ENCODE measurements at regions not wholly inside any gene's neighbourhood (a gene's known extent, or its start where the extent isn't known, plus 50 kb on each side); places are given as distances from the start of the nearest gene placed in this dataset.

GRCh38 chr15:99873451-99873850 is 140.2 kb upstream of the LYSMD4 start:
- no peak overlapping the region for H3K4me3 ChIP-seq (ENCODE audit: low read depth, low read length)
- TF ChIP-seq CTCF (IDR thresholded peaks at IDR 0.05; ENCODE audit: borderline replicate concordance, insufficient read depth, low read depth, low read length), result no peak

- TF ChIP-seq CTCF (IDR thresholded peaks at IDR 0.05; ENCODE audit: borderline replicate concordance, insufficient read depth, low read depth, low read length), result no peak
- no peak overlapping the region for H3K4me3 ChIP-seq (ENCODE audit: low read depth, low read length)
Observed at GRCh38 chr15:99863550-99864198, 130.4 kb upstream of the LYSMD4 start.

- TF ChIP-seq CTCF (IDR thresholded peaks at IDR 0.05; ENCODE audit: borderline replicate concordance, insufficient read depth, low read depth, low read length), result no peak
- no peak overlapping the region for H3K4me3 ChIP-seq (ENCODE audit: low read depth, low read length)
Observed at GRCh38 chr15:99857836-99858235, 124.6 kb upstream of the LYSMD4 start.

GRCh38 chr15:99850517-99850916 is 117.3 kb upstream of the LYSMD4 start:
- no peak for TF ChIP-seq CTCF (IDR thresholded peaks at IDR 0.05; ENCODE audit: borderline replicate concordance, insufficient read depth, low read depth, low read length)
- no peak overlapping the region for H3K4me3 ChIP-seq (ENCODE audit: low read depth, low read length)

- H3K4me3 ChIP-seq (ENCODE audit: low read depth, low read length), result no peak overlapping the region
- no peak for TF ChIP-seq CTCF (IDR thresholded peaks at IDR 0.05; ENCODE audit: borderline replicate concordance, insufficient read depth, low read depth, low read length)
Observed at GRCh38 chr15:99845009-99845408, 111.8 kb upstream of the LYSMD4 start.

- no peak for TF ChIP-seq CTCF (IDR thresholded peaks at IDR 0.05; ENCODE audit: borderline replicate concordance, insufficient read depth, low read depth, low read length)
- H3K4me3 ChIP-seq (ENCODE audit: low read depth, low read length), result no peak overlapping the region
Observed at GRCh38 chr15:99844150-99844549, 110.9 kb upstream of the LYSMD4 start.

GRCh38 chr15:99842071-99842470 is 108.8 kb upstream of the LYSMD4 start:
- H3K4me3 ChIP-seq (ENCODE audit: low read depth, low read length), result no peak overlapping the region
- no peak for TF ChIP-seq CTCF (IDR thresholded peaks at IDR 0.05; ENCODE audit: borderline replicate concordance, insufficient read depth, low read depth, low read length)

Measured in GM12875 (cell line).